ENCODE measurements at regions not wholly inside any gene's neighbourhood (a gene's known extent, or its start where the extent isn't known, plus 50 kb on each side); places are given as distances from the start of the nearest gene placed in this dataset.

- TF ChIP-seq, protein P1, sequence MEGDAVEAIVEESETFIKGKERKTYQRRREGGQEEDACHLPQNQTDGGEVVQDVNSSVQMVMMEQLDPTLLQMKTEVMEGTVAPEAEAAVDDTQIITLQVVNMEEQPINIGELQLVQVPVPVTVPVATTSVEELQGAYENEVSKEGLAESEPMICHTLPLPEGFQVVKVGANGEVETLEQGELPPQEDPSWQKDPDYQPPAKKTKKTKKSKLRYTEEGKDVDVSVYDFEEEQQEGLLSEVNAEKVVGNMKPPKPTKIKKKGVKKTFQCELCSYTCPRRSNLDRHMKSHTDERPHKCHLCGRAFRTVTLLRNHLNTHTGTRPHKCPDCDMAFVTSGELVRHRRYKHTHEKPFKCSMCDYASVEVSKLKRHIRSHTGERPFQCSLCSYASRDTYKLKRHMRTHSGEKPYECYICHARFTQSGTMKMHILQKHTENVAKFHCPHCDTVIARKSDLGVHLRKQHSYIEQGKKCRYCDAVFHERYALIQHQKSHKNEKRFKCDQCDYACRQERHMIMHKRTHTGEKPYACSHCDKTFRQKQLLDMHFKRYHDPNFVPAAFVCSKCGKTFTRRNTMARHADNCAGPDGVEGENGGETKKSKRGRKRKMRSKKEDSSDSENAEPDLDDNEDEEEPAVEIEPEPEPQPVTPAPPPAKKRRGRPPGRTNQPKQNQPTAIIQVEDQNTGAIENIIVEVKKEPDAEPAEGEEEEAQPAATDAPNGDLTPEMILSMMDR (conservative IDR thresholded peaks at IDR 0.05 in 1 of 2, IDR thresholded peaks at IDR 0.05 in 1 of 2; ENCODE audit: extremely low read depth in 1 of 2, insufficient read depth in 1 of 2, low read depth in 1 of 2, low read length in 2 of 2): no peak
- TF ChIP-seq EZH2 (IDR thresholded peaks at IDR 0.05; ENCODE audit: borderline replicate concordance, low read length): no peak
These were observed 98.9 kb upstream of the ADRA2C start for GRCh38 chr4:3667258-3667657.
